Mucosa of descending colon (tissue), 3 donors: ENCODE measurements at regions not wholly inside any gene's neighbourhood (a gene's known extent, or its start where the extent isn't known, plus 50 kb on each side); places are given as distances from the start of the nearest gene placed in this dataset.

Source experiments
- ATAC-seq: fragments of 200-7000 bp; cut with Tn5 transposase; one replicate; pipeline ENCODE4 v1.9.1; 2020; ENCODE audit warnings: mild to moderate bottlenecking, moderate library complexity
- DNase-seq, 3 donors: peaks; one replicate each; pipeline ENCODE4 v3.0.0-alpha.2; 2020
- H3K36me3 ChIP-seq: fragments of 200-600 bp; one replicate; pipeline ENCODE4 v1.8.0; 2021; ENCODE audit warnings: low read depth, mild to moderate bottlenecking
- H3K4me1 ChIP-seq: fragments of 200-600 bp; one replicate; pipeline ENCODE4 v1.8.0; 2021; ENCODE audit warnings: low read depth, mild to moderate bottlenecking
- H3K4me3 ChIP-seq: fragments of 200-600 bp; one replicate; pipeline ENCODE4 v1.8.0; 2021; ENCODE audit warnings: mild to moderate bottlenecking
- H3K9me3 ChIP-seq: fragments of 200-600 bp; one replicate; pipeline ENCODE4 v1.8.0; 2021; ENCODE audit warnings: mild to moderate bottlenecking
- intact Hi-C, 2 donors: fragments of 100-400 bp; cut with DNase I in 1 of 2; cut with micrococcal nuclease in 1 of 2; formaldehyde crosslinking; loops; one replicate each; pipeline versions ENCODE4 v1.11.0 to v1.11.1; 2022; cut with DNase I, micrococcal nuclease
- TF ChIP-seq, protein P1 (sequence below): fragments of 200-600 bp; IDR thresholded peaks from one replicate; pipeline ENCODE4 v1.8.0; 2022; ENCODE audit warnings: antibody characterized with exemption, mild to moderate bottlenecking
- donor health status: DM: no; HTN: no; CAD: no; lungs with moderate emphysema.
- donor health status: DM: no; HTN: no; CAD: no.
- donor health status: DM: no; HTN: yes; CAD: no.

DNA sequence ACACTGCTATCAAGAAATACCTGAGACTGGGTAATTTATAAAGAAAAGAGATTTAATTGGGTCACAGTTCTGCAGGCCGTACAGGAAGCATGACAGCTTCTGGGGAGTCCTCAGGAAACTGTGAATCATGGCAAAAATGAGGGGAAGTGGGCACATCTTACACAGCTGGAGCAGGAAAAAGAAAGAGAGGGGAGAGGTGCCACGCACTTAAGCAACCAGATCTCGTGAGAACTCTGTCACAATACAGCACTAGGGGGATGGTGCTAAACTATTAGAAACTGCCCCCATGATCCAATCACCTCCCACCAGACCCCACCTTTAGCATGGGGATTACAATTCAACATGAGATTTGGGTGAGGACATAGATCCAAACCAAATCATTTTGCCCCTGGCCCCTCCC lies 105.5 kb upstream of the CPLX2 start:
- TF ChIP-seq, protein P1, sequence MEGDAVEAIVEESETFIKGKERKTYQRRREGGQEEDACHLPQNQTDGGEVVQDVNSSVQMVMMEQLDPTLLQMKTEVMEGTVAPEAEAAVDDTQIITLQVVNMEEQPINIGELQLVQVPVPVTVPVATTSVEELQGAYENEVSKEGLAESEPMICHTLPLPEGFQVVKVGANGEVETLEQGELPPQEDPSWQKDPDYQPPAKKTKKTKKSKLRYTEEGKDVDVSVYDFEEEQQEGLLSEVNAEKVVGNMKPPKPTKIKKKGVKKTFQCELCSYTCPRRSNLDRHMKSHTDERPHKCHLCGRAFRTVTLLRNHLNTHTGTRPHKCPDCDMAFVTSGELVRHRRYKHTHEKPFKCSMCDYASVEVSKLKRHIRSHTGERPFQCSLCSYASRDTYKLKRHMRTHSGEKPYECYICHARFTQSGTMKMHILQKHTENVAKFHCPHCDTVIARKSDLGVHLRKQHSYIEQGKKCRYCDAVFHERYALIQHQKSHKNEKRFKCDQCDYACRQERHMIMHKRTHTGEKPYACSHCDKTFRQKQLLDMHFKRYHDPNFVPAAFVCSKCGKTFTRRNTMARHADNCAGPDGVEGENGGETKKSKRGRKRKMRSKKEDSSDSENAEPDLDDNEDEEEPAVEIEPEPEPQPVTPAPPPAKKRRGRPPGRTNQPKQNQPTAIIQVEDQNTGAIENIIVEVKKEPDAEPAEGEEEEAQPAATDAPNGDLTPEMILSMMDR: no peak
- Histone ChIP-seq H3K4me1 (no peaks in the 10 kb centered on the region), H3K36me3 (no peaks in the 10 kb centered on the region), H3K9me3 (peaks cover 5% of the 10 kb centered on the region), H3K4me3 (no peak overlapping the region)
- DNase-seq (no peak), ATAC-seq (no peak)
- intact Hi-C loops: no loop called here

DNA sequence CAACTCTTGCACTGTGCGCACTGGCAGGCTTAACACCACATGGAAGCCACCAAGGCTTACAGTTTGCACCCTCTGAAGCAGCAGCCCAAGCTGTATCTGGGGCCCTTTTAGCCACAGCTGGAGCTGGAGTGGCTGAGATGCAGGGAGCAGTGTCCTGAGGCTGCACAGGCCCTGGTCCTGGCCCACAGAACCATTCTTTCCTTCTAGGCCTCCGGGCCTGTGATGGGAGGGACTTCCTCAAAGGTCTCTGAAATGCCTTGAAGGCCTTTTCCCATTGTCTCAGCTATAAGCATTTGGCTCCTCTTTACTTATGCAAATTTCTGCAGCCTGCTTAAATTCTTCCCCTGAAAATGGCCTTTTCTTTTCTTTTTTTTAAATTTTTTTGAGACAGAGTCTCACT lies 104.4 kb upstream of the CPLX2 start:
- ATAC-seq (no peak), DNase-seq (no peak)
- H3K4me1 ChIP-seq: no peaks in the 10 kb centered on the region
- TF ChIP-seq, protein P1: no peak
- intact Hi-C loops: no loop called here
- H3K4me3 ChIP-seq: no peak overlapping the region
- H3K9me3 ChIP-seq: peaks cover 5% of the 10 kb centered on the region
- H3K36me3 ChIP-seq: no peaks in the 10 kb centered on the region

DNA sequence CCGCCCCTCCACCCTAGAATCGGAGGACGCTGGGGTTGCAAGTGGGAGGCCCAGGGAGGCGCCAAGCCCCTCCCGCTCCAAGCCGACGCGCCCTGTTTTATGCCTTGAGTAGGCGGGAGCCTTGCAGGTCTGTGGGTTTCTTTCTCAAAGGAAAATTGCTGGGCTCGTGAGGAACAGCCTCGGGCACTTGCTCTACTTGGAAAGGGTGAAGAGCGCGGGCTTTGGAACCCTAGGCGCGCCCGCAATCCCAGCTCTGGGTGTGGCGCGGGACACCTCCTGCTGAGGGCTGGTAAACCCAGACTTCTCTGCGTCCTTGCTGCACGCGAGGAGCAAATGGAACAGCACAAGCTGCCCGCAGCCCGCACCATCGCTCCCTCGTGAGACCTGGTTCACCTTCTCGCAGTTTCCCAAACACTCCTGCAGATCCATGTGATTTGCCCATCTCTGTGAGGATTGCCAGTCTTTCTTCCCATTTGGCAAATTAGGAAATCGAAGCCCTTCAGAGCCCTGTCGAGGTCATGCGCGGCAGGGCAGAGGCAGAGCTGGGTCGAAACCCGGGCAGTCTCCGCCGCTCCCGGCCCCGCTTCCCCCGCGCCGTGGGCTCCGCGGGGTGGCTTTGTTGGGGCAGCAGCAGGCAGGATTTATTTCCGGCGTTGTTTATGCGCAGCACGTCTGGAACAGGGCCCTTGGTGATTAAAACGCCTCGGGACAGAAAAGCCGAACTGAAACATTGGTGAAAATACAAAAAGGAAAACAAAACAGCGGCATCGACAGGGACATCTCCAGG lies 98.4 kb upstream of the CPLX2 start:
- Histone ChIP-seq H3K4me1 (no peaks in the 10 kb centered on the region), H3K4me3 (no peak overlapping the region), H3K9me3 (no peaks in the 10 kb centered on the region), H3K36me3 (no peaks in the 10 kb centered on the region)
- TF ChIP-seq, protein P1: no peak
- DNase-seq (no peak), ATAC-seq (no peak)
- intact Hi-C loops: no loop called here

DNA sequence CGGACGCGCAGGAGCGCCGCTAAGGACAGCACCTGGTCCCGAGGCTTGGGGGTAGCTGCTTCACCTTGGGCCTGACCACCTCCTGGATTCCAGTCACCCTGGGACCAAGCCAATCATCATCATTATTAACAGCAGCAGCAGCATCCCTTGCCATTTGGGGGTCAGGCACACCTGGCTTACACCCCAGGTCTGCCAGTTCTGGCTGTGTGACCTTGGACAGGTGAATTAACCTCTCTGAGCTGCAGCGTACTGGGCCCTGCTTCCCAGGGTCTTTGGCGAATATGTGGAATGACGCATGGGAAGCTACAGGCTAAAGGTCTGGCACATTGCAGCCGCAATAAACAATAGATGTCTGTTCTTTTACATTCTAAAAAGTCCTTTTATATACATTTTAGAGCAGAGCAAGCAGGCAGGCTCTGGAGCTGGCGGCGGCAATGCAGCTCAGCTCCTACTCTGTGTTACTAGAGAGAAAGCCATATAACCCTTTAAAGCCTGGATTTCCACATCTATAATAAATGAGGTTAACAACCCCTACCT lies 97.8 kb upstream of the CPLX2 start:
- no peak for DNase-seq

DNA sequence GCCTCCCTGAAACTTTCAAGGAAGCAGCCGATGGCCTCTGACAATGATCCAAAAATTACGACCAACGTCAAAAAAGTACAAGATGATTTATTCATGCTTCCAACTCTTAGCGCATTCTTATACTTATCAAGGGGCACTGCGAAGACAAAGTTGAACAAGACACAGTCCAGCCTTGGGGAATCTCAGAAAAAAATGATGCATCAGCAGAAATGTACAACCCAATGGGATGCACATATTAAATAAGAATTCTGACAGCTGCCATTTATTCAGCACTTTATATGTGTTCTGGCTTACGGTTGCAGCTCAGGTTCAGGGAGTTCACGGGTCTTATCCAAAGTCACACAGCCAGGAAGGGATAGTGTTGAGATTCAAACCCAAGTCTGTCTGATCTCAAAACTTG lies 96.0 kb upstream of the CPLX2 start:
- no peak overlapping the region for H3K4me3 ChIP-seq
- TF ChIP-seq, protein P1: no peak
- no peaks in the 10 kb centered on the region for H3K36me3 ChIP-seq
- no peaks in the 10 kb centered on the region for H3K4me1 ChIP-seq
- intact Hi-C loops: no loop called here
- ATAC-seq (no peak), DNase-seq (no peak)
- no peaks in the 10 kb centered on the region for H3K9me3 ChIP-seq

More for the DNA sequence above, 97.8 kb upstream of the CPLX2 start:
- intact Hi-C loops: no loop called here
- TF ChIP-seq, protein P1: no peak
- Histone ChIP-seq H3K36me3 (no peaks in the 10 kb centered on the region), H3K4me3 (no peak overlapping the region), H3K9me3 (no peaks in the 10 kb centered on the region), H3K4me1 (no peaks in the 10 kb centered on the region)
- no peak for ATAC-seq
